ENCODE measurements at regions not wholly inside any gene's neighbourhood (a gene's known extent, or its start where the extent isn't known, plus 50 kb on each side); places are given as distances from the start of the nearest gene placed in this dataset.
A peak's percentile ranks its signal among the peaks of the same experiment; 100 is the strongest.
"Not testable (repeated sequence)": the region's sequence is repeated elsewhere in the genome, so short reads cannot be mapped to it uniquely, and the experiment has no call there.

DNA sequence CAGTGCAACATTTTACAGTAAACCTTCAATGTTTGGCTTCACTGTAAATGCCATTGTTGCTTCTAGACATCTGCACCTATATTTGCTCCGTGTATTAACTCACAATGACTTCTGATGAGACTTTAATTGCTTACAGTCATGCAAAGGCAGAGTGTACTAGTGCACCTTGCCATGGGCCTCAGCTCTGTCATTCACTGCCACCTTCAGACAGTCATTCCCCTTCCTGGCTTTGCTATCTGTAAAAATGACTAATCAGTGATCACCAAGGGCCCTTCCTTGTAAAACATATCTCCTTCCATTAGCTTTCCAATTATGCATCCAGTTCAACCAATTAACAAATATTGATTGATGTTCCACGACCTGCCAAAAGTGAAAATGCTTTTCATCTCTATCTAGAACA is 120.3 kb downstream of the ARRDC4 start:
- DNase-seq (ENCODE audit: low read depth) = no peak
- in situ Hi-C loops (cut with HindIII; ENCODE audit: low pct_unique_long_range_greater_than_20kb, low sequenced_read_pairs) = no loop called here

DNA sequence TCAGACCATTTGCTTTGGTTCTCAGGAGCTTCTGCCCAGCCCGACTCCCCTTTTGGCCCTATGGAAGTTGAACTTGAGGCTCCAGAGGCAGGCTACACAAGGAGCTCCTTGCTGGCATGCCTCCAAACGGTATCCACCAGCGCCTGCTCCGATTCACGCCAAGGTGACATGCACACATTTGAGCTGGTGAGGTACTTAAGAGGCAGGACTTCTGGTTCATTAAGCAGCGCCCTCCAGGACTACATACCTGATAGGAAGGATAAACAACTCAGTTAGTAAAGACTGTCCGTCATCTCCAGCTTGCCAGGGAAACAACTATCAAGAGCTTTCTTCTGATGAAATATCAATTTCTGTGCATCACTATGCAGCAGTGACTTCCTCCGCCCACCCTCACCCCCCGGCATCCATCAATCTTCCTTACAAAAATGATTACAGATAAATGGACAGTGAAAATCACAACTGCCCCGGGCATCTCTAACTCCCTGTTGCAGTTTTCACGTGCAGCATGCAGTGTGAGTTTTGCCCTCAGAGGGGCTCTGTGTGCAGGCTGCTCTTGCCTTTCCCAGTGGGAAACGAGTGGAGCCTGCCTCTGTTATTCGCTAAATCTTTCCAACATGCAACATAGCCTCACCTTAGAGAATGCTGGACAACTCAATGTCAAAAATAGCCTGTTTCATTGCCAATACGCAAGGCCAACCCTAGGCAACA is 122.9 kb downstream of the ARRDC4 start:
- in situ Hi-C loops (cut with HindIII; ENCODE audit: low pct_unique_long_range_greater_than_20kb, low sequenced_read_pairs) = no loop called here
- no peak for DNase-seq (ENCODE audit: low read depth)

DNA sequence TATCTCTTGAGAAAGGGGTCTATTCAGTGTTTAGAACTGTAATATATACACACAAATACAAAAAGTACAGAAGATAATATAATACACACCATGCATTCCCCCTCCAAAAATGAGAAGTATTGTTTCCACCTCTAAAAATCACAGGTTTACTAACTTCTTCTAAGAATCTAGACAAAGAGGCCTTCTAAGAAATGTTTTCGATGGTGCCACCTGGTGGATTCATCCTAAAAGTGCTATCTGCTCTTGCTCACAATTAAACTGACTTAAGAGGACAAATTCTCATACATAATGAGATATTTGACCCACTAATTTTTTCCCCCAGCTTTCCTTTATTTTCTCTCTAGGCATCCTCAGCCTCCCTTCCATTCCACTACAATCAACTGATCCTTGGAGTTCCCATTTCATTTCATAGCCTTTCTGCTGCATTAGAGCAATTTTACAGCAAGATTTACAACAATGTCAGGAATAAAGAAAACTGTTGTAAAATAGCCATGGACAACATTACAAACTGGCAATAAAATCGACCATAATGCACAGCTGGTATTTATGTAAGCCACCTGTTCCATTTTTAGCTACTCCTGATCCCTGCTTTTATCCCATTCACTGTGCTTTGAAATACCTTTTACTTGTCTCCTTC is 124.6 kb downstream of the ARRDC4 start:
- DNase-seq (ENCODE audit: low read depth) = peak; percentile 35
- in situ Hi-C loops (cut with HindIII; ENCODE audit: low pct_unique_long_range_greater_than_20kb, low sequenced_read_pairs) = no loop called here

GRCh38 chr15:98088307-98088945 is 127.9 kb downstream of the ARRDC4 start:
- DNase-seq (ENCODE audit: low read depth); in situ Hi-C loops (cut with HindIII; ENCODE audit: low pct_unique_long_range_greater_than_20kb, low sequenced_read_pairs): not testable (repeated sequence)

GRCh38 chr15:98089352-98089751 is 128.8 kb downstream of the ARRDC4 start:
- in situ Hi-C loops (cut with HindIII; ENCODE audit: low pct_unique_long_range_greater_than_20kb, low sequenced_read_pairs); DNase-seq (ENCODE audit: low read depth): not testable (repeated sequence)

DNA sequence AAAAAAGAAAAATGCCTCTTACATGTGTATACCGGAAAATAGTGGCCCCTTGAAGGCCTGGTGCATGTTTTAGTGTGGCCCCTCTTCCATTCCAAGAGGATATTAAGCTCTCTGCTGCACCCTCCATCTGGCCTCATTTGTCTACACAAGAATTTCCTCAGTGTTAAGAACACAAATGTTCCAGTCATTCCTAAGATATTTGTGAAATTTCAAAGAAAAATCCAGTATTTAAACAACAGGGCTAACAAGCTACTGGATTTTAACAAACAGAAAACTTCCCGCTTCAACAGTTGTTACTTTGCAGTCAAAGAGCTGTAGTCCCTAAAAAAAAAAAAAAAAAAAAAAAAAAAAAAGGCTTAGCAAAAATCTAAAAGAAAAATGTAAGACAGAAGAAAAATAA is 137.5 kb downstream of the ARRDC4 start:
- DNase-seq (ENCODE audit: low read depth); in situ Hi-C loops (cut with HindIII; ENCODE audit: low pct_unique_long_range_greater_than_20kb, low sequenced_read_pairs): not testable (repeated sequence)

DNA sequence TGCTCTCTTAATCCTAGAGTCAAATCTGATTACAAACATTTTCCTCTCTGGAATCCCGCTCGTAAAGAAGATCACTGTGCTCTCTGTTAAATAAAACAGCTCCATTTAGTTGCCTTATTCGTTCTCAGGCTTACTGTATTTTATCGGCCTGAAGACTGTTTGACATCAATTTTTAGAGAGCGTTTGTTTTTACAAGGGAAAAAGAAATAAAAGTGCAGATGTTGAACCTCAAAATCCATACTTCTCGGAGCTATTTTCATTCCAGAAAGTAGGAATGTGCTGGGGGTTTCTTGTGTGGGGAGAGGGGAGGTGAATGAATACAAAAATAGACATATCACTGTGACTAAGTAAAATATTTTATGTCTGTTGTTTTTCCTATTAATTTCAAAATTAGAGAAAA is 140.1 kb downstream of the ARRDC4 start:
- in situ Hi-C loops (cut with HindIII; ENCODE audit: low pct_unique_long_range_greater_than_20kb, low sequenced_read_pairs) = not testable (repeated sequence)

DNA sequence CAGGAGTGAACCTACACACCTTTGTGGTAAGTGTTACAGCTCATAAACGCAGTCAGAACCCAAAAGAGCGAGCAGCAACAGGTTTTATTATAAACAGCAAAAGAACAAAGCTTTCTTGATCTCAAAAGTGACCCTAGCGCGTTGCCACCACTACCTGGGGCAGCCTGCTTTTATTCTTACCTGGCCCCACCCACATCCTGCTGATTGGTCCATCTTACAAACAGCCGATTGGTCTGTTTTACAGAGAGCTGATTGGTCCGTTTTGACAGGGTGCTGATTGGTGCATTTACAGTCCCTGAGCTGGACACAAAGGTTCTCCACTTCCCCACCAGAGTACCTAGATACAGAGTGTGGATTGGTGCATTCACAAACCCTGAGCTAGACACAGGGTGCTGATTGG is 143.1 kb downstream of the ARRDC4 start:
- in situ Hi-C loops (cut with HindIII; ENCODE audit: low pct_unique_long_range_greater_than_20kb, low sequenced_read_pairs) = no loop called here
- DNase-seq (ENCODE audit: low read depth) = no peak

More for the DNA sequence above, 140.1 kb downstream of the ARRDC4 start:
- DNase-seq (ENCODE audit: low read depth) = not testable (repeated sequence)

DNA sequence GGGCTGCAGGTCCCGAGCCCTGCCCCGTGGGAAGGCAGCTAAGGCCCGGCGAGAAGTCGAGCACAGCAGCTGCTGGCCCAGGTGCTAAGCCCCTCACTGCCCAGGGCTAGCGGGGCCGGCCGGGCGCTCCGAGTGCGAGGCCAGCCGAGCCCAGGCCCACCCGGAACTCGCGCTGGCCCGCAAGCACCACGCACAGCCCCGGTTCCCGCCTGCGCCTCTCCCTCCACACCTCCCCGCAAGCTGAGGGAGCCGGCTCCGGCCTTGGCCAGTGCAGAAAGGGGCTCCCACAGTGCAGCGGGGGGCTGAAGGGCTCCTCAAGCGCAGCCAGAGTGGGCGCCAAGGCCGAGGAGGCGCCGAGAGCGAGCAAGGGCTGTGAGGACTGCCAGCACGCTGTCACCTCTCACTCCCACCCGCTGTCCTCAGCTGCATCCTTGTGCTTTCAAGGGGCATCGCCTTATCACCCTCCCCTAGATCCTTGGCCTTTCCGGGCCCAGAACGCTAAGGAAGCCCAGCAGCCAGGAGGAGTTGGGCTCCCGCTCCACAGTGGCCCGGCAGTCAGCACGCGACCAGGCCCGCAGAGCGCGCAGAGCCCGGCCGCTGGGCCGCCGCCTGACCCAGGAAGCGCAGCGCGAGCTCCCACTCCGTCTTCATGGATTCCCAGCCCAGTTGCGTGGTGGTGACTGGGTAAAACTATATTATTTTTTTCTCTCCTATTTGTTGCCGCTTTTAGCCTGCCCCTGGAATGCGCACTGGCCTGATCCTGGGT is 144.1 kb downstream of the ARRDC4 start:
- in situ Hi-C loops (cut with HindIII; ENCODE audit: low pct_unique_long_range_greater_than_20kb, low sequenced_read_pairs); DNase-seq (ENCODE audit: low read depth): not testable (repeated sequence)

- in situ Hi-C loops (cut with HindIII; ENCODE audit: low pct_unique_long_range_greater_than_20kb, low sequenced_read_pairs) = not testable (repeated sequence)
Observed at GRCh38 chr15:98106615-98107194, 146.2 kb downstream of the ARRDC4 start.

DNA sequence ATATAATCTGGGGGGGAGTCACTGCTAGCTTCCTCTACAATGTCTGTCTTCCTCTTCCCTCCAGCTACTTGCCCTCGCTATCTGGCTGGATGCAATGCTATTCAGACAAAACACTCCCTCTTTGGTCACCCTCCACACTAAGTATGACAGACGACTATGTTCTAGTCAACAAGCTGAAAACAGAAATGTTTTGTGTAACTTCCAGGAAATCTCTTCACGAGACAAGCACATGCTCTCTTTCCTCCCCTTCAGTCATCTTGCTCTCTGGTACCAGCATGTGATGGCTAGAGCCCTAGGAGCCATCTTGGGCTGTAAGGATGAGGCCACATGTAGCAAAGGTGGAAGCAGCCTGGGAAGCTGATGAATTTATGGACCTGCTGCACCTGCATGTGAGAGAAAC is 151.3 kb downstream of the ARRDC4 start:
- in situ Hi-C loops (cut with HindIII; ENCODE audit: low pct_unique_long_range_greater_than_20kb, low sequenced_read_pairs) = no loop called here
- DNase-seq (ENCODE audit: low read depth) = no peak

More at GRCh38 chr15:98106615-98107194, 146.2 kb downstream of the ARRDC4 start:
- DNase-seq (ENCODE audit: low read depth) = not testable (repeated sequence)

GRCh38 chr15:98113327-98113726 is 152.8 kb downstream of the ARRDC4 start:
- in situ Hi-C loops (cut with HindIII; ENCODE audit: low pct_unique_long_range_greater_than_20kb, low sequenced_read_pairs) = no loop called here
- no peak for DNase-seq (ENCODE audit: low read depth)

GRCh38 chr15:98120561-98120960 is 160.1 kb downstream of the ARRDC4 start:
- no peak for DNase-seq (ENCODE audit: low read depth)
- in situ Hi-C loops (cut with HindIII; ENCODE audit: low pct_unique_long_range_greater_than_20kb, low sequenced_read_pairs) = no loop called here

DNA sequence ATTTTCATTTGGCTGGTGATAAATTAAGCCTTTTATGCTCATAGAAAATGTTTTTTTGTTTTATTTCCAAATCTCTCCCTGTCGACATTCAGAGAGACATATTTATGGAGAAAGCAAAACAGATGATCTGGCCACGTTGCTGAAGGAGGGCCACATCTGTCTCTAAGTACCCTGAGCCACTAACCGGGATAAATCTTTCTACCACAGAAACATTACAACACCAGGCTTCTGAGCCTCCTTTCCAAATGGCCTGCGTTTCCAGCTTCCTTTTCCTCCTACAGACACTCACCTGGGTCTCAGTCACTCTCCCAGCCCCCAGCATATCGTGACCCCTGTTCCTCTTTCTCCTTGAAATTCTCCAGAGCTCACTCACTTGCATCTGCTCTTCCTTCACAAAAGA is 161.0 kb downstream of the ARRDC4 start:
- in situ Hi-C loops (cut with HindIII; ENCODE audit: low pct_unique_long_range_greater_than_20kb, low sequenced_read_pairs) = no loop called here
- no peak for DNase-seq (ENCODE audit: low read depth)

GRCh38 chr15:98121957-98122356 is 161.5 kb downstream of the ARRDC4 start:
- in situ Hi-C loops (cut with HindIII; ENCODE audit: low pct_unique_long_range_greater_than_20kb, low sequenced_read_pairs) = no loop called here
- DNase-seq (ENCODE audit: low read depth) = no peak

- no peak for DNase-seq (ENCODE audit: low read depth)
- in situ Hi-C loops (cut with HindIII; ENCODE audit: low pct_unique_long_range_greater_than_20kb, low sequenced_read_pairs) = no loop called here
Observed at GRCh38 chr15:98123297-98123696, 162.8 kb downstream of the ARRDC4 start.

DNA sequence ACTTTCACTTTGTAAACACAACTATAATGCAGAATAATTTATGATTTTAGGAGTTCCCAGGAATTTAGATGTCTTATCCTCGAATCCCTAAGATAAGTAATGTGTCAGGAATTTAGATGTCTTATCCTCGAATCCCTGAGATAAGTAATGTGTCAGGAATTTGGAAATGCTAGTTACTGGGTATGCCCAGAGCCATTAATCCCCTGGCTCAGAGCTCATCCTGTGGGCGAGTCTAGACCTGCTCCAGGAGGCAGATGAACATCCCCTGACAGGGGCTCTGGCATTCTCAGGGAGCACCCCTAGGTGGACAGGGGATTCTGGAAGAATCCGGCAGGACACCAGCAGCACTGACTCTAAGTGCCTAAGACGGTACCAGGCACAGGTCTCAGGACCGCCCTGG is 163.3 kb downstream of the ARRDC4 start:
- in situ Hi-C loops (cut with HindIII; ENCODE audit: low pct_unique_long_range_greater_than_20kb, low sequenced_read_pairs) = no loop called here
- no peak for DNase-seq (ENCODE audit: low read depth)

DNA sequence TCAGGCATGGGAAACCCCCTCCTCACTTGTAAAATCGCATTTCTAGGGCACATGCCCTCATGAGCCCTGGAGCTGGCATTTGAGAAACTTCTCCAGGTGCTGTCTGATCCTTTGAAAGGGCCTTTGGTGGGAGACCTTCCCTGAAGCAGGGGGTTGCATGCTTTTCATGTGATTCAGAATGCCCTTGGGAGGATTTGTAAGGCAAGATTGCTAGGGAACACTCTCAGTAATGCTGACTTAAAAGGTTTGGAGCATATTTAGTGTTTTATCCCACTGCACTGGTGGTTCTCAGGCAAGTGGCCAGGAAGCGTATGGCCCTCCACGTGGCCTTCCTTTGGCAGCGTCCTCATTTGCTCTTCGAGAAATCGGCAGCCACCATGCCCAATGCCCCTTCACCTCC is 164.1 kb downstream of the ARRDC4 start:
- DNase-seq (ENCODE audit: low read depth) = no peak
- in situ Hi-C loops (cut with HindIII; ENCODE audit: low pct_unique_long_range_greater_than_20kb, low sequenced_read_pairs) = no loop called here
